ENCODE measurements at regions not wholly inside any gene's neighbourhood (a gene's known extent, or its start where the extent isn't known, plus 50 kb on each side); places are given as distances from the start of the nearest gene placed in this dataset.

DNA sequence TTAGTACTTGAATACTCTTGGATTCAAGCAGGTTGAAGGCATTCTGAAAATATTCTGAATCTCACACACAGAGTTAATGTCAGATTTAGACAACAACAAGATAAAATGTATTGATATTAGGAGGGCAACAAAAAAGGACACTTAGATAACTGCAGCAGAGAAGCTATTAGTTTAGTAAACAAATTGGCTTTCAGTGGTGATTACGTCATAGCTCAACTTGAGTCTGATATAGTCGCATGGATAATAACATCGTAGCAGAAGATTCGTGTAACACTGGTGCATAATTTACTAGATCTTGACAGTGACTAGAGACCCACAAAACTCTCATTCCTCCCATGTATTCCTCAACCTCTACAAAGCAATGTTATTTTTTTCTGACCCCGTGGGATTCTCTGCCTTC lies 268.3 kb downstream of the KCNJ2 start:
- TF ChIP-seq, protein P1, sequence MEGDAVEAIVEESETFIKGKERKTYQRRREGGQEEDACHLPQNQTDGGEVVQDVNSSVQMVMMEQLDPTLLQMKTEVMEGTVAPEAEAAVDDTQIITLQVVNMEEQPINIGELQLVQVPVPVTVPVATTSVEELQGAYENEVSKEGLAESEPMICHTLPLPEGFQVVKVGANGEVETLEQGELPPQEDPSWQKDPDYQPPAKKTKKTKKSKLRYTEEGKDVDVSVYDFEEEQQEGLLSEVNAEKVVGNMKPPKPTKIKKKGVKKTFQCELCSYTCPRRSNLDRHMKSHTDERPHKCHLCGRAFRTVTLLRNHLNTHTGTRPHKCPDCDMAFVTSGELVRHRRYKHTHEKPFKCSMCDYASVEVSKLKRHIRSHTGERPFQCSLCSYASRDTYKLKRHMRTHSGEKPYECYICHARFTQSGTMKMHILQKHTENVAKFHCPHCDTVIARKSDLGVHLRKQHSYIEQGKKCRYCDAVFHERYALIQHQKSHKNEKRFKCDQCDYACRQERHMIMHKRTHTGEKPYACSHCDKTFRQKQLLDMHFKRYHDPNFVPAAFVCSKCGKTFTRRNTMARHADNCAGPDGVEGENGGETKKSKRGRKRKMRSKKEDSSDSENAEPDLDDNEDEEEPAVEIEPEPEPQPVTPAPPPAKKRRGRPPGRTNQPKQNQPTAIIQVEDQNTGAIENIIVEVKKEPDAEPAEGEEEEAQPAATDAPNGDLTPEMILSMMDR (IDR thresholded peaks at IDR 0.05), result no peak
- TF ChIP-seq POLR2A (IDR thresholded peaks at IDR 0.05) (no peak), EP300 (IDR thresholded peaks at IDR 0.05) (no peak)

Measured in ovary (tissue), 3 donors.